GM21528 (cell line): ENCODE measurements at regions not wholly inside any gene's neighbourhood (a gene's known extent, or its start where the extent isn't known, plus 50 kb on each side); places are given as distances from the start of the nearest gene placed in this dataset.
A peak's percentile ranks its signal among the peaks of the same experiment; 100 is the strongest.
"Not testable (repeated sequence)": the region's sequence is repeated elsewhere in the genome, so short reads cannot be mapped to it uniquely, and the experiment has no call there.

Experiments
- ATAC-seq: cut with Tn5 transposase; IDR thresholded peaks from one replicate; pipeline ENCODE4 v1.9.1; 2021; ENCODE audit warnings: mild to moderate bottlenecking, moderate library complexity; ENCODE audit not compliant: unreplicated experiment, low FRiP score

GRCh38 chr4:10866666-10867065 is 182.1 kb upstream of the CLNK start:
- no peak for ATAC-seq

- no peak for ATAC-seq
Observed at GRCh38 chr4:10861036-10861435, 176.5 kb upstream of the CLNK start.

GRCh38 chr4:10856271-10856782 is 171.8 kb upstream of the CLNK start:
- ATAC-seq = no peak

- ATAC-seq = no peak
Observed at GRCh38 chr4:10853196-10853595, 168.6 kb upstream of the CLNK start.

GRCh38 chr4:10841697-10842096 is 157.1 kb upstream of the CLNK start:
- no peak for ATAC-seq

GRCh38 chr4:10837151-10837550 is 152.6 kb upstream of the CLNK start:
- no peak for ATAC-seq

GRCh38 chr4:10832806-10833628 is 148.4 kb upstream of the CLNK start:
- no peak for ATAC-seq

GRCh38 chr4:10831727-10832408 is 147.3 kb upstream of the CLNK start:
- ATAC-seq = no peak

- not testable (repeated sequence) for ATAC-seq
Observed at GRCh38 chr4:10828918-10829538, 144.5 kb upstream of the CLNK start.

- ATAC-seq = no peak
Observed at GRCh38 chr4:10821826-10822225, 137.3 kb upstream of the CLNK start.

- no peak for ATAC-seq
Observed at GRCh38 chr4:10816571-10816970, 132.0 kb upstream of the CLNK start.

- ATAC-seq = no peak
Observed at GRCh38 chr4:10811991-10812390, 127.4 kb upstream of the CLNK start.

GRCh38 chr4:10810411-10810810 is 125.8 kb upstream of the CLNK start:
- peak; percentile 28 for ATAC-seq

- peak; percentile 58 for ATAC-seq
Observed at GRCh38 chr4:10809905-10810304, 125.3 kb upstream of the CLNK start.

GRCh38 chr4:10808591-10808990 is 124.0 kb upstream of the CLNK start:
- ATAC-seq = no peak

GRCh38 chr4:10806953-10807645 is 122.5 kb upstream of the CLNK start:
- no peak for ATAC-seq

GRCh38 chr4:10803713-10804343 is 119.3 kb upstream of the CLNK start:
- ATAC-seq = no peak

GRCh38 chr4:10787365-10787764 is 102.8 kb upstream of the CLNK start:
- ATAC-seq = no peak

- no peak for ATAC-seq
Observed at GRCh38 chr4:10784621-10785020, 100.1 kb upstream of the CLNK start.

- no peak for ATAC-seq
Observed at GRCh38 chr4:10783351-10783750, 98.8 kb upstream of the CLNK start.
